PFSK-1 (cell line): ENCODE measurements at regions not wholly inside any gene's neighbourhood (a gene's known extent, or its start where the extent isn't known, plus 50 kb on each side); places are given as distances from the start of the nearest gene placed in this dataset.

ENCODE experiments used
- FOXP2 ChIP-seq: optimal IDR thresholded peaks from 2 replicates; pipeline ENCODE3; 2011; ENCODE audit warnings: borderline replicate concordance, control low read depth, inconsistent platforms; ENCODE audit not compliant: insufficient read depth; ENCODE audit errors: extremely low read length, extremely low read depth
- POLR2AphosphoS5 ChIP-seq: IDR thresholded peaks from 2 replicates; pipeline ENCODE4 v1.6.1; 2012; ENCODE audit warnings: low read depth, mild to moderate bottlenecking, control low read depth, low read length, moderate library complexity
- SIN3A ChIP-seq: IDR thresholded peaks from 2 replicates; pipeline ENCODE4 v1.6.1; 2012; ENCODE audit warnings: mild to moderate bottlenecking, low read length, moderate library complexity, borderline replicate concordance; ENCODE audit not compliant: insufficient read depth
- TAF1 ChIP-seq: IDR thresholded peaks from 2 replicates; pipeline ENCODE4 v1.6.1; 2012; ENCODE audit warnings: low read length, control low read depth, borderline replicate concordance; ENCODE audit not compliant: insufficient read depth
- TF ChIP-seq, protein P1 (sequence below), 2 experiments: IDR thresholded peaks; 2 replicates each; pipeline versions ENCODE4 v1.6.1 to v1.8.0; 2011 to 2012; ENCODE audit warnings: low read depth in 2 of 2, low read length in 2 of 2, control low read depth in 1 of 2, inconsistent platforms in 1 of 2, mild to moderate bottlenecking in 1 of 2, moderate library complexity in 1 of 2; ENCODE audit not compliant: insufficient read depth in 1 of 2

DNA sequence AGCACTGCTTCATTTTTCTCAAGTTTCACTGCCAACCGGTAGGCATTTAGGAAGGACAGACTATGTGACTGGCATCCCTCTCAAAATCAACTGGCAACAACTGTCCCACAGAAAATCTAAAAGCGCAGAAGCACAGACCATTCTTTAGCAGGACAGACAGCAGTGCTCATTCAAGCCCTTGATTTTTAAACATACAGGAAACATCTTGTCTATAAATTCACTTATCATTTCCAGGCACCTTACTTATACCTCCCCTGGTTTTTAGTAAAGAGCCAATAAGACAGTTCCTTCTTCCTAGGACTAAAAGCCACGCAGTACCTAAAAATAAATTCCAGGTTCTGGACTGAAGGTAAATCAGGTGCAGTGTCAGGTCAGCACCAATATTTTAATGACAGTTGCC is 343.2 kb upstream of the WWC1 start:
- TF ChIP-seq POLR2AphosphoS5 (no peak), TAF1 (no peak), SIN3A (no peak), FOXP2 (no peak)
- TF ChIP-seq, protein P1, sequence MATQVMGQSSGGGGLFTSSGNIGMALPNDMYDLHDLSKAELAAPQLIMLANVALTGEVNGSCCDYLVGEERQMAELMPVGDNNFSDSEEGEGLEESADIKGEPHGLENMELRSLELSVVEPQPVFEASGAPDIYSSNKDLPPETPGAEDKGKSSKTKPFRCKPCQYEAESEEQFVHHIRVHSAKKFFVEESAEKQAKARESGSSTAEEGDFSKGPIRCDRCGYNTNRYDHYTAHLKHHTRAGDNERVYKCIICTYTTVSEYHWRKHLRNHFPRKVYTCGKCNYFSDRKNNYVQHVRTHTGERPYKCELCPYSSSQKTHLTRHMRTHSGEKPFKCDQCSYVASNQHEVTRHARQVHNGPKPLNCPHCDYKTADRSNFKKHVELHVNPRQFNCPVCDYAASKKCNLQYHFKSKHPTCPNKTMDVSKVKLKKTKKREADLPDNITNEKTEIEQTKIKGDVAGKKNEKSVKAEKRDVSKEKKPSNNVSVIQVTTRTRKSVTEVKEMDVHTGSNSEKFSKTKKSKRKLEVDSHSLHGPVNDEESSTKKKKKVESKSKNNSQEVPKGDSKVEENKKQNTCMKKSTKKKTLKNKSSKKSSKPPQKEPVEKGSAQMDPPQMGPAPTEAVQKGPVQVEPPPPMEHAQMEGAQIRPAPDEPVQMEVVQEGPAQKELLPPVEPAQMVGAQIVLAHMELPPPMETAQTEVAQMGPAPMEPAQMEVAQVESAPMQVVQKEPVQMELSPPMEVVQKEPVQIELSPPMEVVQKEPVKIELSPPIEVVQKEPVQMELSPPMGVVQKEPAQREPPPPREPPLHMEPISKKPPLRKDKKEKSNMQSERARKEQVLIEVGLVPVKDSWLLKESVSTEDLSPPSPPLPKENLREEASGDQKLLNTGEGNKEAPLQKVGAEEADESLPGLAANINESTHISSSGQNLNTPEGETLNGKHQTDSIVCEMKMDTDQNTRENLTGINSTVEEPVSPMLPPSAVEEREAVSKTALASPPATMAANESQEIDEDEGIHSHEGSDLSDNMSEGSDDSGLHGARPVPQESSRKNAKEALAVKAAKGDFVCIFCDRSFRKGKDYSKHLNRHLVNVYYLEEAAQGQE (IDR thresholded peaks at IDR 0.05; ENCODE audit: insufficient read depth in 1 of 2, low read depth in 2 of 2, low read length in 2 of 2), result no peak
